SK-N-SH (cell line): ENCODE measurements at regions not wholly inside any gene's neighbourhood (a gene's known extent, or its start where the extent isn't known, plus 50 kb on each side); places are given as distances from the start of the nearest gene placed in this dataset.

Experiments
- CTCF ChIA-PET: fragments of 300-600, 350-600 bp; formaldehyde crosslinking; extraction: SDS; loops from one replicate; lab custom pipeline; 2021; lab: Yijun Ruan, JAX
- POLR2A ChIA-PET: fragments of 350-600 bp; sonication (Branson Sonifier 250); formaldehyde crosslinking; extraction: SDS; loops from one replicate; lab custom pipeline; 2020; ENCODE audit warnings: antibody characterized with exemption, inconsistent platforms; lab: Yijun Ruan, JAX
- DNase-seq: peaks from one replicate; pipeline ENCODE4 v3.0.0; 2012
- H2AFZ ChIP-seq: fragments of 200-600 bp; sonication (generic); 2 replicates; pipeline ENCODE4 v1.8.1; 2016; ENCODE audit warnings: antibody characterized with exemption, mild to moderate bottlenecking, low read depth
- H3F3A ChIP-seq: fragments of 200-600 bp; sonication (generic); replicated peaks from 2 replicates; pipeline ENCODE3; 2016; ENCODE audit warnings: antibody characterized with exemption, mild to moderate bottlenecking; ENCODE audit not compliant: insufficient read depth
- H3K27ac ChIP-seq, 2 experiments: fragments of 200-500 bp in 1 of 2; fragments of 200-600 bp in 1 of 2; sonication (Bioruptor generic) in 1 of 2; sonication (generic), shearing (Covaris generic) in 1 of 2; 2 replicates each; pipeline versions ENCODE4 v1.5.1 to v1.6.1; 2014 to 2016; ENCODE audit warnings: low read depth in 2 of 2, inconsistent platforms in 1 of 2, low read length in 1 of 2, mild to moderate bottlenecking in 1 of 2, mixed read lengths in 1 of 2
- H3K27me3 ChIP-seq: fragments of 200-600 bp; sonication (generic), shearing (Covaris generic); 2 replicates; pipeline ENCODE4 v1.6.1; 2016; ENCODE audit warnings: mixed run types; ENCODE audit not compliant: insufficient read depth
- H3K36me3 ChIP-seq, 2 experiments: fragments of 200-500 bp in 1 of 2; fragments of 200-600 bp in 1 of 2; sonication (Bioruptor generic) in 1 of 2; sonication (generic) in 1 of 2; replicated peaks in 1 of 2; 2 replicates each; pipeline versions ENCODE3 to v1.5.1; 2014 to 2016; ENCODE audit warnings: low read length in 1 of 2, mild to moderate bottlenecking in 1 of 2; ENCODE audit not compliant: insufficient read depth in 2 of 2, control insufficient read depth in 1 of 2
- H3K4me1 ChIP-seq, 2 experiments: fragments of 200-500 bp in 1 of 2; fragments of 200-600 bp in 1 of 2; sonication (Bioruptor generic) in 1 of 2; sonication (generic), shearing (Covaris generic) in 1 of 2; 2 replicates each; pipeline versions ENCODE4 v1.5.1 to v1.6.1; 2014 to 2016; ENCODE audit warnings: low read depth in 1 of 2, low read length in 1 of 2, mixed run types in 1 of 2; ENCODE audit not compliant: insufficient read depth in 2 of 2, control insufficient read depth in 1 of 2
- H3K4me2 ChIP-seq: fragments of 200-600 bp; sonication (generic), shearing (Covaris generic); 2 replicates; pipeline ENCODE4 v1.6.1; 2017; ENCODE audit warnings: mixed run types
- H3K4me3 ChIP-seq, 2 experiments: fragments of 200-500 bp in 1 of 2; fragments of 200-600 bp in 1 of 2; sonication (Bioruptor generic) in 1 of 2; sonication (generic), shearing (Covaris generic) in 1 of 2; 2 replicates each; pipeline versions ENCODE4 v1.5.1 to v1.8.1; 2014 to 2016; ENCODE audit warnings: low read depth in 2 of 2, inconsistent platforms in 1 of 2, low read length in 1 of 2, mild to moderate bottlenecking in 1 of 2, mixed read lengths in 1 of 2, moderate library complexity in 1 of 2
- H3K79me2 ChIP-seq: fragments of 200-600 bp; sonication (generic); 2 replicates; pipeline ENCODE4 v1.8.1; 2017; ENCODE audit warnings: mild to moderate bottlenecking; ENCODE audit not compliant: insufficient read depth
- H3K9ac ChIP-seq: fragments of 200-600 bp; sonication (generic); 2 replicates; pipeline ENCODE4 v1.6.1; 2017; ENCODE audit warnings: mixed run types
- H3K9me2 ChIP-seq: fragments of 200-600 bp; sonication (generic); 2 replicates; pipeline ENCODE4 v1.6.1; 2017; ENCODE audit warnings: mixed run types
- H3K9me3 ChIP-seq: fragments of 200-600 bp; sonication (generic); 2 replicates; pipeline ENCODE4 v1.6.1; 2017; ENCODE audit warnings: mixed run types, mild to moderate bottlenecking, moderate library complexity
- H4K20me1 ChIP-seq: fragments of 200-600 bp; sonication (generic); 2 replicates; pipeline ENCODE4 v1.6.1; 2017; ENCODE audit warnings: mild to moderate bottlenecking, mixed run types; ENCODE audit not compliant: insufficient read depth
- ELF1 ChIP-seq: IDR thresholded peaks from 2 replicates; pipeline ENCODE4 v1.4.0; 2012
- EZH2phosphoT487 ChIP-seq: fragments of 200-600 bp; sonication (generic); IDR thresholded peaks from 2 replicates; pipeline ENCODE4 v1.6.1; 2017; ENCODE audit warnings: low read depth, mixed run types, mild to moderate bottlenecking, antibody characterized with exemption, moderate library complexity, borderline replicate concordance
- FOSL2 ChIP-seq: IDR thresholded peaks from 2 replicates; pipeline ENCODE4 v1.4.0; 2012; ENCODE audit warnings: low read depth, mild to moderate bottlenecking, moderate library complexity, borderline replicate concordance
- FOXJ3 ChIP-seq: sonication (generic); formaldehyde crosslinking; IDR thresholded peaks from 2 replicates; pipeline ENCODE4 v1.5.1; 2020; ENCODE audit warnings: mild to moderate bottlenecking, missing genetic modification reagents
- IRF3 ChIP-seq: fragments of 150-350 bp; IDR thresholded peaks from 2 replicates; pipeline ENCODE4 v1.6.1; 2016; ENCODE audit warnings: mild to moderate bottlenecking, low read depth, low read length
- MAX ChIP-seq: IDR thresholded peaks from 2 replicates; pipeline ENCODE4 v1.4.0; 2012; ENCODE audit warnings: low read depth
- NFIC ChIP-seq: IDR thresholded peaks from 2 replicates; pipeline ENCODE4 v1.4.0; 2012; ENCODE audit warnings: borderline replicate concordance
- POLR2AphosphoS5 ChIP-seq: IDR thresholded peaks from 2 replicates; pipeline ENCODE4 v1.6.1; 2012; ENCODE audit warnings: low read depth, low read length
- RCOR1 ChIP-seq: fragments of 150-350 bp; IDR thresholded peaks from 2 replicates; pipeline ENCODE4 v1.6.1; 2017; ENCODE audit warnings: antibody characterized with exemption, low read length
- RXRA ChIP-seq: IDR thresholded peaks from 2 replicates; pipeline ENCODE4 v1.4.0; 2012; ENCODE audit warnings: low read depth, mild to moderate bottlenecking, borderline replicate concordance
- SIN3A ChIP-seq: IDR thresholded peaks from 2 replicates; pipeline ENCODE4 v1.6.1; 2012; ENCODE audit warnings: low read depth, mild to moderate bottlenecking, low read length, moderate library complexity, borderline replicate concordance
- YY1 ChIP-seq: IDR thresholded peaks from 2 replicates; pipeline ENCODE4 v1.4.0; 2012; ENCODE audit warnings: low read depth, mild to moderate bottlenecking
- WGBS: methylation state at CpG from one replicate; pipeline ENCODE4 v1.1.6; 2017; ENCODE audit warnings: low lambda C conversion rate; 5-methylcytosine and 5-hydroxymethylcytosine counted together
- TF ChIP-seq, protein P1 (sequence below): fragments of 200-600 bp; sonication (generic); IDR thresholded peaks from 2 replicates; pipeline ENCODE4 v1.6.1; 2017; ENCODE audit warnings: antibody characterized with exemption, mild to moderate bottlenecking, moderate library complexity
- TF ChIP-seq, protein P2 (sequence below): IDR thresholded peaks from 2 replicates; pipeline ENCODE4; 2012

DNA sequence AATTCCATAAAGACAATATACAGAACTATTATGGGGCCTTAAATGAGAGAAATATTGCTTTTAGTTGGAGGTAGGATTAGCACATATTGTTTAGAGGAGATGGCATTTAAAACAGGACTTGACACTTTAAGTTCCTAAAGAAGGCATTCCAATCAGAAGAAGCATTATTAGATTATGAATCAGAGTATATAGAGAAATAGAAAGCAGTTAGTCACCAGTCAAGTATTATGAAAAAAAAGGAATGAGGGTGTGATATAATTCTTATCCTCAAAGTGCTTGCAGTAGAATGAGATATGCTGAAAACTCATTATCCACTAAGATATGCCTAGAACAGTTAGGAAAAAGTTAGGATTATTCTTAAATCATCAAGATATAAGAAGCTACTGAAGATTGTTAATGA is 456.2 kb downstream of the ZNF385D start:
- H3K4me3 ChIP-seq, result no peak overlapping the region
- H2AFZ ChIP-seq, result no peak overlapping the region
- H3K79me2 ChIP-seq, result no peaks in the 10 kb centered on the region
- no peaks in the 10 kb centered on the region for H3K27me3 ChIP-seq
- H3K4me2 ChIP-seq, result no peak overlapping the region
- ChIA-PET POLR2A (no interaction called here), CTCF (no interaction called here)
- H3F3A ChIP-seq, result no peaks in the 10 kb centered on the region
- H3K36me3 ChIP-seq, result no peaks in the 10 kb centered on the region
- DNase-seq, result no peak
- no peak overlapping the region for H3K9ac ChIP-seq
- TF ChIP-seq FOSL2, result peak; percentile 10; the same call in 1 of the 2 replicates
- TF ChIP-seq RXRA, result no peak
- no peak for TF ChIP-seq MAX
- no peak for TF ChIP-seq POLR2AphosphoS5
- H3K4me1 ChIP-seq, result no peaks in the 10 kb centered on the region
- H3K9me2 ChIP-seq, result no peaks in the 10 kb centered on the region; the same call in 1 of the 2 replicates
- peaks cover 4% of the 10 kb centered on the region; the same call in 1 of the 2 replicates for H3K9me3 ChIP-seq
- no peak overlapping the region for H3K27ac ChIP-seq
- H4K20me1 ChIP-seq, result no peaks in the 10 kb centered on the region

DNA sequence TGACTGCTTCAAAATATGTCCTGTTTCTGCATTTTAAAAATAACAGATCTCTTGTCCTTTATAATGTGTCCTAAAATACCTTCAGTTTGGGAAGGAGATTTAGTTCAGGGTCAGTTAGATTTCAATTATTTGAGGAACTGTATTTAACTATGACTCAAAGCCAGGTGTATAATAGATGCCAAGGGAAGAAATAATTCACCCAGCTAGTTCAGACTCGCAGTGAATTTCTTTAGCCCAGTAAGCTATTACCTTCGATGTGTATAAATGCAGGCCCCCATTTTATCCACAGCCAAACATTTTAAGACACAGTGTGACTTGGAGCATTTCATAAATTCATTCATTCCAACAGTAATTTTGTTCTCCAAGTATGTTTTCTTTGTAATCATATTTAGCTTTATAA is 458.0 kb downstream of the ZNF385D start:
- Histone ChIP-seq H3K27me3 (no peaks in the 10 kb centered on the region), H3K79me2 (no peaks in the 10 kb centered on the region), H3F3A (no peaks in the 10 kb centered on the region), H3K9me2 (no peaks in the 10 kb centered on the region; the same call in 1 of the 2 replicates), H3K27ac (no peak overlapping the region), H4K20me1 (no peaks in the 10 kb centered on the region), H3K36me3 (no peaks in the 10 kb centered on the region), H3K4me1 (no peaks in the 10 kb centered on the region), H3K9ac (no peak overlapping the region), H2AFZ (no peak overlapping the region), H3K9me3 (peaks cover 4% of the 10 kb centered on the region; the same call in 1 of the 2 replicates), H3K4me2 (no peak overlapping the region), H3K4me3 (no peak overlapping the region)
- DNase-seq, result no peak
- TF ChIP-seq SIN3A (no peak), EZH2phosphoT487 (no peak), IRF3 (no peak), RXRA (no peak), ELF1 (no peak), YY1 (no peak), NFIC (no peak), RCOR1 (no peak), FOXJ3 (no peak)
- TF ChIP-seq, protein P1, sequence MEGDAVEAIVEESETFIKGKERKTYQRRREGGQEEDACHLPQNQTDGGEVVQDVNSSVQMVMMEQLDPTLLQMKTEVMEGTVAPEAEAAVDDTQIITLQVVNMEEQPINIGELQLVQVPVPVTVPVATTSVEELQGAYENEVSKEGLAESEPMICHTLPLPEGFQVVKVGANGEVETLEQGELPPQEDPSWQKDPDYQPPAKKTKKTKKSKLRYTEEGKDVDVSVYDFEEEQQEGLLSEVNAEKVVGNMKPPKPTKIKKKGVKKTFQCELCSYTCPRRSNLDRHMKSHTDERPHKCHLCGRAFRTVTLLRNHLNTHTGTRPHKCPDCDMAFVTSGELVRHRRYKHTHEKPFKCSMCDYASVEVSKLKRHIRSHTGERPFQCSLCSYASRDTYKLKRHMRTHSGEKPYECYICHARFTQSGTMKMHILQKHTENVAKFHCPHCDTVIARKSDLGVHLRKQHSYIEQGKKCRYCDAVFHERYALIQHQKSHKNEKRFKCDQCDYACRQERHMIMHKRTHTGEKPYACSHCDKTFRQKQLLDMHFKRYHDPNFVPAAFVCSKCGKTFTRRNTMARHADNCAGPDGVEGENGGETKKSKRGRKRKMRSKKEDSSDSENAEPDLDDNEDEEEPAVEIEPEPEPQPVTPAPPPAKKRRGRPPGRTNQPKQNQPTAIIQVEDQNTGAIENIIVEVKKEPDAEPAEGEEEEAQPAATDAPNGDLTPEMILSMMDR, result no peak
- TF ChIP-seq, protein P2, sequence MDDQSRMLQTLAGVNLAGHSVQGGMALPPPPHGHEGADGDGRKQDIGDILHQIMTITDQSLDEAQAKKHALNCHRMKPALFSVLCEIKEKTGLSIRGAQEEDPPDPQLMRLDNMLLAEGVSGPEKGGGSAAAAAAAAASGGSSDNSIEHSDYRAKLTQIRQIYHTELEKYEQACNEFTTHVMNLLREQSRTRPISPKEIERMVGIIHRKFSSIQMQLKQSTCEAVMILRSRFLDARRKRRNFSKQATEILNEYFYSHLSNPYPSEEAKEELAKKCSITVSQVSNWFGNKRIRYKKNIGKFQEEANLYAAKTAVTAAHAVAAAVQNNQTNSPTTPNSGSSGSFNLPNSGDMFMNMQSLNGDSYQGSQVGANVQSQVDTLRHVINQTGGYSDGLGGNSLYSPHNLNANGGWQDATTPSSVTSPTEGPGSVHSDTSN, result no peak
- 54% methylated on average over 2 of the region's 2 CpGs for WGBS
- ChIA-PET CTCF (interaction anchor here (0.9 kb wide), 1 partner anchor 602 kb away, joined by 3 read pairs; no protein-coding TSS in a partner anchor), POLR2A (no interaction called here)
